K562 (cell line): ENCODE measurements at regions not wholly inside any gene's neighbourhood (a gene's known extent, or its start where the extent isn't known, plus 50 kb on each side); places are given as distances from the start of the nearest gene placed in this dataset.

Experiments
- ATAC-seq: fragments of 200-7000 bp; cut with Tn5 transposase; 3 replicates; pipeline ENCODE4 v1.9.1; 2020; ENCODE audit warnings: moderate library complexity
- BruUV-seq: library from RNA; stranded (reverse); fragments of 400-500 nt; replicated peaks from 2 replicates; lab custom pipeline; 2021; lab: Mats Ljungman, UMichigan
- CTCF ChIA-PET: fragments of 300-600 bp; formaldehyde crosslinking; extraction: SDS; loops from one replicate; lab custom pipeline; 2021; ENCODE audit warnings: low intra/inter-chr PET ratio; lab: Yijun Ruan, JAX
- POLR2A ChIA-PET: fragments of 300-600, 350-650 bp; sonication (Branson Sonifier 250); formaldehyde crosslinking; extraction: SDS; loops from one replicate; lab custom pipeline; 2021; ENCODE audit warnings: antibody characterized with exemption, inconsistent platforms; lab: Yijun Ruan, JAX
- DNase-seq, 4 experiments: peaks; one replicate each; pipeline versions ENCODE4 v3.0.0 to v3.0.0-alpha.2; 2011 to 2018; ENCODE audit warnings: low spot score in 3 of 4, mixed read lengths in 3 of 4; ENCODE audit errors: extremely low read depth in 1 of 4
- FAIRE-seq: peaks from 2 replicates; lab custom pipeline; 2011; peaks lifted over from hg19 to GRCh38; lab: Jason Lieb, UNC
- H2AFZ ChIP-seq: 2 replicates; pipeline ENCODE4 v1.6.0; 2011; ENCODE audit warnings: low read depth, low read length, control low read depth, inconsistent platforms
- H3K27ac ChIP-seq: fragments of 200-600 bp; 3 replicates; pipeline ENCODE4 v1.8.0; 2011; ENCODE audit warnings: low read depth, mild to moderate bottlenecking, control low read depth, inconsistent platforms, low read length, moderate library complexity, mixed read lengths; ENCODE audit errors: extremely low read depth
- H3K27me3 ChIP-seq, 2 experiments: fragments of 300-600 bp in 1 of 2; 2 replicates in 1 of 2; 3 replicates in 1 of 2; pipeline versions ENCODE4 v1.6.0 to v1.8.0; 2011; ENCODE audit warnings: inconsistent platforms in 2 of 2, low read length in 2 of 2, mild to moderate bottlenecking in 1 of 2, mixed read lengths in 1 of 2, moderate library complexity in 1 of 2; ENCODE audit not compliant: control insufficient read depth in 2 of 2, insufficient read depth in 2 of 2
- H3K36me3 ChIP-seq: fragments of 300-600 bp; 3 replicates; pipeline ENCODE4 v1.8.0; 2011; ENCODE audit warnings: mild to moderate bottlenecking, low read length, inconsistent platforms; ENCODE audit not compliant: control insufficient read depth, insufficient read depth
- H3K4me1 ChIP-seq, 2 experiments: fragments of 200-600 bp in 1 of 2; replicated peaks in 1 of 2; 2 replicates in 1 of 2; 3 replicates in 1 of 2; pipeline versions ENCODE4 v1.5.1 to v1.8.0; 2011; ENCODE audit warnings: inconsistent platforms in 2 of 2, low read length in 2 of 2, mild to moderate bottlenecking in 1 of 2, mixed read lengths in 1 of 2, moderate library complexity in 1 of 2; ENCODE audit not compliant: control insufficient read depth in 2 of 2, insufficient read depth in 2 of 2
- H3K4me2 ChIP-seq: 2 replicates; pipeline ENCODE4 v1.6.1; 2011; ENCODE audit warnings: low read length, control low read depth, inconsistent platforms, mixed read lengths; ENCODE audit not compliant: insufficient read depth
- H3K4me3 ChIP-seq: fragments of 200-600 bp; sonication (generic), shearing (Covaris generic); 2 replicates; pipeline ENCODE4 v1.5.1; 2016; ENCODE audit warnings: control low read depth, inconsistent platforms
- H3K79me2 ChIP-seq: fragments of 200-600 bp; 3 replicates; pipeline ENCODE4 v1.8.0; 2011; ENCODE audit warnings: low read length, inconsistent platforms; ENCODE audit not compliant: control insufficient read depth, insufficient read depth
- H3K9ac ChIP-seq, 2 experiments: 2 replicates each; pipeline versions ENCODE4 v1.6.0 to v1.6.1; 2011; ENCODE audit warnings: low read depth in 2 of 2, low read length in 2 of 2, control low read depth in 1 of 2, inconsistent platforms in 1 of 2, mild to moderate bottlenecking in 1 of 2, mixed read lengths in 1 of 2; ENCODE audit not compliant: insufficient read depth in 1 of 2
- H3K9me1 ChIP-seq: one replicate; pipeline ENCODE4 v1.6.0; 2011; ENCODE audit warnings: inconsistent platforms, mild to moderate bottlenecking, low read length, moderate library complexity; ENCODE audit not compliant: control insufficient read depth, insufficient read depth
- H3K9me3 ChIP-seq: replicated peaks from 2 replicates; pipeline ENCODE4 v1.5.1; 2011; ENCODE audit warnings: low read depth, low read length, inconsistent platforms; ENCODE audit not compliant: control insufficient read depth, insufficient read depth
- H4K20me1 ChIP-seq: replicated peaks from 2 replicates; pipeline ENCODE4 v1.6.1; 2011; ENCODE audit warnings: low read length, inconsistent platforms, mixed read lengths; ENCODE audit not compliant: control insufficient read depth, insufficient read depth
- ASH1L ChIP-seq: fragments of 450-650 bp; IDR thresholded peaks from 2 replicates; pipeline ENCODE4 v1.6.1; 2018; ENCODE audit warnings: borderline replicate concordance, mild to moderate bottlenecking, low read depth; ENCODE audit not compliant: partially characterized antibody
- MEF2A ChIP-seq: IDR thresholded peaks from 2 replicates; pipeline ENCODE4 v1.6.1; 2011; ENCODE audit warnings: low read depth, mild to moderate bottlenecking, low read length, moderate library complexity; ENCODE audit not compliant: control insufficient read depth
- MTA1 ChIP-seq: fragments of 450-650 bp; IDR thresholded peaks from 2 replicates; pipeline ENCODE4 v1.6.1; 2017; ENCODE audit warnings: borderline replicate concordance
- OTX1 ChIP-seq: fragments of 450-650 bp; formaldehyde crosslinking; IDR thresholded peaks from 2 replicates; pipeline ENCODE4 v1.4.0; 2022; ENCODE audit warnings: mild to moderate bottlenecking
- PURB ChIP-seq: sonication (generic); formaldehyde crosslinking; IDR thresholded peaks from 2 replicates; pipeline ENCODE4 v1.9.0; 2021; ENCODE audit warnings: low read depth, mild to moderate bottlenecking, missing genetic modification reagents
- RBM14 ChIP-seq: fragments of 200-400 bp; formaldehyde crosslinking; IDR thresholded peaks from 2 replicates; pipeline ENCODE4 v1.6.1; 2018; ENCODE audit warnings: low read depth, mild to moderate bottlenecking, low read length, moderate library complexity, borderline replicate concordance; ENCODE audit not compliant: insufficient read depth
- RHOXF2B ChIP-seq: fragments of 250-450 bp; sonication (Bioruptor Pico); conservative IDR thresholded peaks from 2 replicates; pipeline ENCODE4 v1.5.1; 2021
- SIN3A ChIP-seq, 2 experiments: fragments of 150-350 bp in 1 of 2; IDR thresholded peaks; 2 replicates each; pipeline ENCODE4 v1.6.1; 2011 to 2016; ENCODE audit warnings: borderline replicate concordance in 2 of 2, low read depth in 2 of 2, low read length in 2 of 2, mild to moderate bottlenecking in 2 of 2, moderate library complexity in 2 of 2; ENCODE audit not compliant: control insufficient read depth in 1 of 2
- SMAD2 ChIP-seq: fragments of 150-350 bp; IDR thresholded peaks from 2 replicates; pipeline ENCODE4 v1.6.1; 2014; ENCODE audit warnings: low read depth, mild to moderate bottlenecking, low read length
- STAG1 ChIP-seq: sonication (generic); formaldehyde crosslinking; IDR thresholded peaks from 2 replicates; pipeline ENCODE4 v1.5.0; 2020; ENCODE audit warnings: missing genetic modification reagents, borderline replicate concordance
- TFE3 ChIP-seq: fragments of 450-650 bp; formaldehyde crosslinking; IDR thresholded peaks from 2 replicates; pipeline ENCODE4 v1.4.0; 2020; ENCODE audit warnings: mild to moderate bottlenecking, mixed read lengths
- ZNF133 ChIP-seq: fragments of 250-450 bp; sonication (Bioruptor Pico); IDR thresholded peaks from 2 replicates; pipeline ENCODE4 v1.4.0; 2020; ENCODE audit warnings: mild to moderate bottlenecking
- WGBS: fragments of 100-300 bp; shearing (Covaris generic); methylation state at CpG from one replicate; pipeline ENCODE4 v1.1.6; 2016; ENCODE audit warnings: low coverage, mixed read lengths; ENCODE audit not compliant: insufficient coverage; ENCODE audit errors: missing lambda C conversion rate; 5-methylcytosine and 5-hydroxymethylcytosine counted together
- in situ Hi-C: fragments of 300-500 bp; cut with MboI; formaldehyde crosslinking; loops from 4 replicates; pipeline ENCODE4 v1.15.0; 2018; ENCODE audit warnings: inconsistent platforms, mixed read lengths
- intact Hi-C: fragments of 100-400 bp; cut with micrococcal nuclease; formaldehyde crosslinking; loops from 2 replicates; pipeline ENCODE4 v1.14.2; 2022
- TF ChIP-seq, protein P1 (sequence below): sonication (generic); IDR thresholded peaks from 2 replicates; pipeline ENCODE4 v1.6.1; 2016

- Histone ChIP-seq H3K9me3 (no peaks in the 10 kb centered on the region), H3K27me3 (no peaks in the 10 kb centered on the region), H3K9me1 (no peaks in the 10 kb centered on the region), H3K27ac (no peak overlapping the region), H4K20me1 (no peaks in the 10 kb centered on the region), H3K4me1 (no peaks in the 10 kb centered on the region), H3K4me2 (no peak overlapping the region), H3K36me3 (no peaks in the 10 kb centered on the region), H3K4me3 (no peak overlapping the region), H3K9ac (no peak overlapping the region), H3K79me2 (no peaks in the 10 kb centered on the region), H2AFZ (no peak overlapping the region)
- ChIA-PET POLR2A (no interaction called here), CTCF (no interaction called here)
- no peak for ATAC-seq
- no peak for FAIRE-seq
- 0% methylated on average over 1 of the region's 1 CpG for WGBS
- TF ChIP-seq STAG1 (CRISPR knock-in tag) (no peak), ZNF133 (CRISPR knock-in tag) (no peak), OTX1 (CRISPR knock-in tag) (no peak)
- BruUV-seq: no TSS peak
- no peak for DNase-seq
- in situ Hi-C loops: no loop called here
- intact Hi-C loops: no loop called here
Observed at GRCh38 chr11:29171360-29171950, 845.4 kb downstream of the KCNA4 start.

DNA sequence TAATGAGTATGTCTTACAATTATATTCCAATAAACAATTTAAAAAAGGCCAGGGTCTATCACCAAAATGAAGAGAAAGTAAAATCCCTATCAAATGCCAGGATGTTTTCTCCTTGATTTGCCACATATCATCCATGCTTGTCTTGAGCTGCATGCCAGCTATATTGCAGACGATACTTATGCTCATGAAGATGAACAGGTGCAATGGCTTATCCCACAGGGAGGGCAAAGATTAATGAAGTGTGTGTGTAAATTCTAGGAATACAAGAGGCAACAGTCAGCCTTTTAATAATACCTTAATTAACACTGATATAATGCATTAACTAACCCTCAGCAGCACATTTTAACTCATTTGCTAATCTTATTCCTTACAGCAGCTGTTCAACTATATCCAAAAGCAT is 850.5 kb downstream of the KCNA4 start:
- H2AFZ ChIP-seq: no peak overlapping the region
- ChIA-PET POLR2A (no interaction called here), CTCF (no interaction called here)
- in situ Hi-C loops (no loop called here), intact Hi-C loops (no loop called here)
- no peak overlapping the region for H3K4me3 ChIP-seq
- no peak for DNase-seq
- H3K79me2 ChIP-seq: no peaks in the 10 kb centered on the region
- H3K9me1 ChIP-seq: no peaks in the 10 kb centered on the region
- H3K36me3 ChIP-seq: no peaks in the 10 kb centered on the region
- H3K4me1 ChIP-seq: no peaks in the 10 kb centered on the region
- TF ChIP-seq, protein P1, sequence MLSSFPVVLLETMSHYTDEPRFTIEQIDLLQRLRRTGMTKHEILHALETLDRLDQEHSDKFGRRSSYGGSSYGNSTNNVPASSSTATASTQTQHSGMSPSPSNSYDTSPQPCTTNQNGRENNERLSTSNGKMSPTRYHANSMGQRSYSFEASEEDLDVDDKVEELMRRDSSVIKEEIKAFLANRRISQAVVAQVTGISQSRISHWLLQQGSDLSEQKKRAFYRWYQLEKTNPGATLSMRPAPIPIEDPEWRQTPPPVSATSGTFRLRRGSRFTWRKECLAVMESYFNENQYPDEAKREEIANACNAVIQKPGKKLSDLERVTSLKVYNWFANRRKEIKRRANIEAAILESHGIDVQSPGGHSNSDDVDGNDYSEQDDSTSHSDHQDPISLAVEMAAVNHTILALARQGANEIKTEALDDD: no peak
- TF ChIP-seq RBM14: no peak
- no peak for TF ChIP-seq RHOXF2B (CRISPR knock-in tag)
- no peak for TF ChIP-seq PURB
- no peak for TF ChIP-seq ASH1L
- no peak for TF ChIP-seq OTX1 (CRISPR knock-in tag)
- no peak for TF ChIP-seq SMAD2
- TF ChIP-seq TFE3 (CRISPR knock-in tag): no peak
- TF ChIP-seq MTA1: no peak
- no peak for TF ChIP-seq SIN3A (IDR thresholded peaks at IDR 0.05; ENCODE audit: borderline replicate concordance in 2 of 2, control insufficient read depth in 1 of 2, low read depth in 2 of 2, low read length in 2 of 2)
- TF ChIP-seq MEF2A: no peak
- no peaks in the 10 kb centered on the region for H4K20me1 ChIP-seq
- no peaks in the 10 kb centered on the region; the same call in 1 of the 2 replicates for H3K9me3 ChIP-seq
- FAIRE-seq: no peak
- H3K27ac ChIP-seq: no peak overlapping the region
- BruUV-seq: no TSS peak
- no peak for ATAC-seq
- WGBS: 0% methylated on average over 1 of the region's 1 CpG
- no peak overlapping the region for H3K4me2 ChIP-seq
- H3K9ac ChIP-seq: no peak overlapping the region
- H3K27me3 ChIP-seq: no peaks in the 10 kb centered on the region
